Effector CD8-positive, alpha-beta T cell (primary cell): ENCODE measurements at regions not wholly inside any gene's neighbourhood (a gene's known extent, or its start where the extent isn't known, plus 50 kb on each side); places are given as distances from the start of the nearest gene placed in this dataset.

Experiments used
- DNase-seq: peaks from one replicate; lab custom pipeline; 2025; lab: John Stamatoyannopoulos, UW

DNA sequence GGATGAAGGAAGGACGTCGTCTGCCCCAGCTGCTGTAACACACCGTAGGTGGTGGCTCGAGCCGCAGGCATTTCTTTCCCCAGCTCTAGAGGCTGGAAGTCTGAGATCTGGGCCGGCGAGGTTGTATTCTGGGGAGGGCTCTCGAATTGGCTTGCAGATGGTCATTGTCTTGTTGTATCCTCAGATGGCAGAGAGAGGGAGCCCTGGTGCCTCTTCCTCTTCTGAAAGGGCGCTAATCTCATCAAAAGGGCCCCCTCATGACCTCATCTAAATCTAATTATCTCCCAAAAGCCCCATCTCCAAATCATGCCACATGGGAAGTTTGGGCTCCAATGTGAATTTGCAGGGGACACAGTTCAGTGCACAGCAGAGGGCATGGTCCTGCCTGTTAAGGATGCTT lies 109.0 kb downstream of the SIK1 start:
- DNase-seq: no peak

DNA sequence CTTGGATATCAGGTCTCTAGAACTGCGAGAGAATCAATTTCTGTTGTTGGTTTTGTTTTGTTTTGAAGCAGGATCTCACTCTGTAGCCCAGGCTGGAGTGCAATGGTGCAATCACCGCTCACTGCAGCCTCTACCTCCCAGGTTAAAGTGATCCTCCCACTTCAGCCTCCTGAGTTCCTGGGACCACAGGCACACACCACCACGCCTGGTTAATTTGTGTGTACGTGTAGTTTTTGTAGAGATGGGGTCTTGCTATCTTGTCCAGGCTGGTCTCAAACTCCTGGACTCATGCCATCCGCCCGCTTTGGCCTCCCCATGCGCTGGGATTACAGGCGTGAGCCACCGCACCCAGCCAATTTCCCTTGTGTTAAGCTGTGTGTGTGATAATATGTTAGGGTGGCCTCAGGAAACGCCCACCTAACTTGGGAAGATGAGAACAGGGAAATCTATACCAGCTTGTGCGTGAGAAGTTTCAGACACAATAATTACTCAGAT lies 109.6 kb downstream of the SIK1 start:
- DNase-seq: no peak

DNA sequence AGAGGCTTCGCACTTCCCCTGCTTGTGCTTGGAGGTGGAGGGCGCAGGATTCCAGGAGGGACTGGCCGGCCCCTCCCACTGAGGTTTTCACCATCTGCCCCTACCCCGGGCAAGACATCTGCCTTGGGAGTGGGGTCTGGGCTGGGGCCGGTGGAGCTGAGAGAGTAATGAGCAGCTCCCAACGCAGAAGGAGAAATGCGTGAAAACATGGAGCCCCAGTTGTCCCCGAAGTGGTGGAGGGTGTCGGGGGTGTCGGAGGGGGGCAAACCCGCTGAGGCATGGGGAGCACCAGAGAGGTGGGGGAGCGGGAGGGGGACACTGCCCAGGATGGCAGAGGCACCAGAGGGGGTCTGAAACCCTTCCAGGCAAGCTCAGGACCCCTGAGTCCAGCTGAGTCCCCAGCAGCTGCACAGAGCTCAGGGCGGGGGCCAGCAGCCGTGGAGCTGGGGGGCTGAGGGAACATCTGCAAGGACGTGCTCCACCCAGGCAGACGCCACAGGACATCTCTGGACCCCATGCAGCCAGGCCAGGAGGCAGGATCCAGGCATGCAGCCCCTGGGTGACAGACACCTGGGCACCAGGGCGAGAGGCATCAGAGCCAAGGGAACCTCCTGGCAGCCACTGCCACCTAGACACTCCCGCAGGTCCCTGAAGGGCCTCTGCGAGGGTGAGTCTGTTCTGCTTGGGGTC lies 110.6 kb downstream of the SIK1 start:
- DNase-seq: no peak

DNA sequence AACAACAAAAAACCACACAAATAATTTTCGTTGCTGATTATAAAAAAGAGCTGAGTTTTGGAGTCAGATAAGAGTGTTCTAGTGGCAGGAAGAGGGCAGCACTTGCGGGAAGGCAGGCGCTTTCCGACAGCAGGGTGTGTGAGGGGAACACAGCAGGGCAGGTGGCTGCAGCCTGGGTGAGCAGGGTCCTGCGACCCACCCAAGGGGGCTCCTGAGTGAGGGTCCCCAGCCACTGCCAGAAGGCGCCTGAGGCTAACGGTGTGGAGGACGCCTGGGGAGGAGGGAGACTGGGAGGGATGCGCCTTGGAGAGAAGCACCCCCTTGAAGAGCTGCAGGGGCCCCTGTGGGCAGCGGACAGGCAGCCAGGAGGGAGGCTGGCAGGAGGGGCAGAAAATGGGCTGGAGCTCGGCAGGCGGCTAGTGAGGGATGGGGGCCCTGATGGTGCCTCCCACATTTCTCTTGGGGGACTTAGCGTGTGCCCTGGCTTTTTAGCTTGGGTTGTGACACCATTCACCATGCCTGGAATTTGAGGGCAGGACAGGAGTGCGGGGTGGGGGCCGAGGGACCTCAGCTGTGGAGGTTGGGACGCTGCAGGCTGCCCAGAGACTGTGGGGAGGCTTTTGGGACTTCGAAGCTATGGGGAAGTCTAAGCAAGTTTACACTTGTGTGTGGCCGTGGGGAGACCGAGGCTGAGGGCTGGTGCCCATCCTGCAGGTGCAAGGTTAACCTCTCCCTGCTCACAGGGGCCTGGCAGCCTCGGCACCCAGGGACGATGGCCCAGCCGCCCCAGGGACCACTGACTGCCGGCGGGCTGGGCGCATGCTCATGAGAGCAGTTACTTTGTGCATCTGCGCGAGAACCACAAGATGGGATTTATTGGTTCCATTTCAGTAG lies 111.4 kb downstream of the SIK1 start:
- DNase-seq: no peak

DNA sequence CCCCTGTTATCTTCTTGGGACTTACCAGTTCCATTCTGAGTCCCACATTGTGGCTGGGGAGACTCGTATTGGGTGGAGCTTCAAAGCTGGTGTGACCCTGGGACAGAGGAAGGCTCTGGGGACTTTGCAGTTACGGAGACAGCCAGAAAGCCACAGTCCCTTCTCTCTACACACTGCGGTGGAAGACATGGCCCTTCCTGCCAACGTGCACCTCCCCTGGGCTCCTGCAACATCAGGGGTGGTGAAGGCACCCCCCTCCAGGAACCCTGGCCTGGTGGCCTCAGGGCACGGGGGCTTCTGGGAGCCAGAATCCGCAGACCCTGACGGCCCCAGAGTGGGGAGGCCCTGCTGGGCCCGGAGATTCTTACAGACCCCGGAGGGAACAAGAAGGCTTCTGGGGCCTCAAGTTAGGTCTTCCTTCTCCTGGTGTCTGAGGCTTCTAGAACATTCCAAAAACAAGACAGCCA lies 113.0 kb downstream of the SIK1 start:
- DNase-seq: no peak

DNA sequence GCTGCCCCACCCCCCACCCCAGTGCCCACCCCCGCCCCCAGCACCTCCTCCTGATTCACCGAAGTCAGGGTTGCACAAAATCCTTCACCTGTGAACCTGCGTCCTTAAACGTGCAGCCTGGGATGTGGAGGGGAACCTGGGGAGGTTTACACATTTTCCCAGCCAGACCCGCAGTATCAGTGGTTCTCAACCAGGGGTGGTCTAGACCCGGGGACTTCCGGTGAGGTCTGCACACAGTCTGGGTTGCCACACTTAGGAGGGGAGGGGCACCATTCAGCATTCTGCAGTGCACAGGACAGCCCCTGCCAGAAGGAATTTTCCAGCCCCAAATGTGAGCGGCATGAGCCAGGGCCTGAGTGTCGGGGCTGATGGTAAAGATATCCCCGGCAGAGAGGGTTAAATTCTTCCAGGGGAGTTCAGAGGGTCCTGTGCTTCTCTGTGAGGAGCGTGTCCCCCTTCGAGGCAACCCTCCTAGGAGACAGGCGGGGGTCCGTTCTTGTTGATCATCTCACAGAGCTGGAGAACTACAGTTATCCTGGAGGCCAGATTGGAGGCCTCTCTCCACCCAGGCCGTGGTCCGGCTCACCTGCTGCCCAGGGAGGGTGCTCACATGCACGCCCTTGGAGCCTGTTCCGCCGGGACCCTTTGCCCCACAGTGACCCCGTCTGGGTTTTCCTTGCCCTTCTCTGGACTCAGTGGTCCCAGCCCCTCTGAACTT lies 113.6 kb downstream of the SIK1 start:
- no peak for DNase-seq

DNA sequence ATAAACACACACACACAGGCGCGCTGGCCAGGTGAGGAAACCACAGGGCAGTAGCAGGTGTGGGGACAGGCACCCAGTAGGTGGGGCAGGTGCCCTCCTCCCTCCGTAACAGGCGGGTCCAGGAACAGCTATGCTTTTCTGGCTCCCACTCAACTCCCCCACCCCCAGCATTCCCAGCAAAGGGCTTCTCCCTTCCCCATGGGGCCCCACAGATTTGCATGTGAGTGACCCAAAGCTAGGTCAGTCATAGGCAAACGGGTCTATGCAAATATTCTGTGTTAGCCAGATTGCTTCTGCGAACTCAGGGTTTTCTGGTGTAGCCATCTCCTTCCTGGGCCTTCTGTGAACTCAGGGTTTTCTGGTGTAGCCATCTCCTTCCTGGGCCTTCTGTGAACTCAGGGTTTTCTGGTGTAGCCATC lies 114.2 kb downstream of the SIK1 start:
- no peak for DNase-seq

DNA sequence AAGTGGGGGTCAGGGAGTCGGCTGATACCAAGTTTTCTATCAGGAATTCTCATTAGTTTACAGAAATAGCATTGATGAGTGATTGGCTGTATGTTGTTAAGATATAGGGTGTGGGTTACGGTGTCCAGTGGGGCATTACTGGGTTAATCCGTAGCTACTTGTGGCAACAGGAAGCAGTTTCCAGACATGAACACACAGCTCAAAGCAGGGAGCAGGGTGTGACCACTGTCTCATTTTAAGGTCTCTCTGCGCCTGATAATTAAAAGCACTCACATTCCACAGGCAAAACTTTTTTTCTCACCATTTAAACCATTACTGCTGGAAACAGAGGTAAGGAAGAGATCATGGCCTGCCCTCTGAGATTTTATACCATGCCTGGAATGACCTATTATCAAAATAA lies 114.9 kb downstream of the SIK1 start:
- DNase-seq: no peak

DNA sequence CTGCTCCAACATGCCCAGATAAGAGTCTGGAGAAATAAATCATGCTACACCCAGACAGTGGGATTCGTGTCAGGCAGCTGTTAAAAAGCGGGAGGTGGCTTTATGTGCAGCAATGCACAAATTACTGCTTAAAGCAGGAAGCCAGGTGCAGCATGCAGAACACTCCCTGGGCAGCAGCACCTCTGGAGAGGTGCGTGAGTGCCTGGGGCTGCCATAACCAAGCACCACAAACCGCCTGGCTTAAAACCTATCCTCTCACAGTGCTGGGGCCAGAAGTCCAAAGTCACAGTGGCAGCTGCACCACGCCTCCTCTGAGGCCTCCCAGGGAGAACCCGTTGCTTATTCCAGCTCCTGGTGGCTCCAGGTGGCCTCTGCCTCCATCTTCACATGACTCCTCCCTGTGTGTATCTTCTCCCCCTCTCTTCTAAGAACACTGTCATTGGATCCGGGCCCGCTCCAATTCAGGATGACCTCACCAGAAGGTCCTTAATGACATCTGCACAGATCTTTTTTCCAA lies 115.6 kb downstream of the SIK1 start:
- no peak for DNase-seq

DNA sequence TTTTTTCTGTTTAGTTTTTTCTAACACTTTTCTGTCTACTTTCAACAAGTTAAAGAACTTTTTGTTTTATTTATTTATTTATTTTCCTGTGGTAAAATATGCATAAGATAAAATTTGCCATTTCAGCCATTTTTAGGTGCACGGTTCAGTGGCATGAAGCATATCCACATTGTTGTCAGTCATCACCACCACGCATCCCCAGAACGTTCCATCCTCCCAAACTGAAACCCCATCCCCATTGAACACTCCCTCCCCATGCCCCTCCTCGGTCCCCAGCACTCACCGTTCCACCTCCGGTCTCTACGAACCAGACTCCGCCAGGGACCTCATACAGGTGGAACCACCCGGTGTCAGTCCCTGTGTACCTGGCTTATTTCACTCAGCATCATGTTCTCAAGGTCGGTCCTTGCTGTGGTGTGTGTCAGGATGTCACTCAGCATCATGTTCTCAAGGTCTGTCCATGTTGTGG lies 118.1 kb downstream of the SIK1 start:
- no peak for DNase-seq

DNA sequence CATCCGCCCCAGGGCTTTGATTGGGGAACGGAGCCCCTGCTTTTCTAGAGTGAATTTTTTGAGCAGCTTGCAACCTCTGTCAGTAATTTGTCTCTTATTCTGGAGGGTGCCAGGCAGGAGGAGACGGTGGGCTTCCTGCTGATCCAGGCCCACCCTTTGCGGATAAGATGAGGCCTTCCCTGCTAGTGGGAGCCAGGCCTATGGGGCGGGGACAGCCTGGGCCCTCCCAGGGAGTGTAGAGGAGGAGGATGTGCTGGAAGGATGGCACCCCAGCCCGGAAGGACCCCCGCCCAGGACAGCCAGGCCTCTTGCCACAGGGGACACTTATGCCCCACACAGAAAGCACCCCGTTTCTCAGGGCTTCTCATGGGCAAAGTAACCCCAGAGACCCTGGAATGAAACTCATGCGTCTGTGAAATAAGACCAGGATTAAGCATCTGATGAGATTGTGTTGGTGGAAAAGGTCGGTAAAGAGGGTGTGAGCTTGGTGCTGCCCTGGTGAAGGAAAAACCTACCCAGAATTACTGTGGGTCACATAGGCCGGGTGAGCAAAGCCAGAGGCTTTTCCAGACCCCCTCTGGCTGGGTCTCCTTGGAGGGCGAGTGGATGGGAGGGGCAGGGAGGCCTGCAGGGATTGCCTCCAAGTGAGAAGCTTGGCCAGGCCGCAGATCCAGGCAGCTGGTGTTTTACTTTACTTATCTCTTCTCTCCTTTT lies 118.7 kb downstream of the SIK1 start:
- DNase-seq: no peak

DNA sequence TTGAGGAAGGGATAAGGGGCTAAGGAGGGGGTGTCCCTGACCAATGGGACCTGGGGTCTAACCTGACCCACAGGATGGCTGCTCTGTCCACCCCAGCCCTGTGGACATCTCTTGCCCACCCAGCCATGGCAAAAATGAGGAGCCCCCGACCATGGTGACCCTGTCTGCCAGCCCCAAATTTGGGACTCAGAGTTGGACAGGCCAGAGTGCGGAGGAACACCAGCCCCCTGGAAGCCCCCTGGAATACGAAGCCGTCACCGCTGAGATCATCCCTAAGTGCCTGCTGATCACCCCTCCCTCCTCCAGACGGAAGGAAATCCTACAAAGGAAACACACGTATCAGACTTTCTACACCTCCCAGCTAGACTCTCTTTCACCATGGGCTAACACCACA lies 119.3 kb downstream of the SIK1 start:
- DNase-seq: no peak

DNA sequence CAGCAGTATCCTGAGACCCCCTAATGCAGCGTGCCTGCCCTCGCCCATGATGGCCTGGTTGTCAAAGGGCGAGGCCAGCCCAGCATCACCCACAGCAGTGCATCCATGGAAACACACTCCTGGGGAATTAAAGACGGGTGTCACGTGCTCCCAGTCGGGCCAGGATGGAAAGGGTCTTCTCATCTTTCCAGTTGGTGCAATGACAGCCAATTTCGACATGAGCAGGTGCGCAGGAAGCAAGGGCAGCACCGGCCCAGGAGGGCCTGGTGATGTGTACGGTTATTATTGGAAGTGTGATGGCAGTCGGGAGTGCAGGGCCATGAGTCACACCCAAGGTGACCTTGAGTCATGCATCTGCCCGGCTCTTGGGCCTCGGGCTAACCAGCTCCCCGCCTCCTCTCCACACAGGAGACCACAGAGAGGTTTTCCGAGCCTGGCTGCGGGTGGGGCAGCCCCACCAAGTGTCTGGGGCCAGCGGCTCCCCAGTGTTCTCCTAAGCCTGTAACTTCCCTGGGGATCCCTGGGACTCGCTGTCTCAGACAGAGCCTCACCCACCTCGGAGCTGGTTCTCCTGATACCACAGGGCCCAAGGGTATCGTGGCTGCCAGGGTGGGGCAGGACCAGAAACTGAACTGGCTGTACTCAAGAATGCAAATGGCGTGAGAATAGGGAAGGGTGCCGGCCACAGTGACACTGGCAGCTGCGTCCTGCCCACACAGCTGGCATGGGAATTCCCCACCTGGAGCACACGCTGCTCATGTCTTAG lies 119.8 kb downstream of the SIK1 start:
- no peak for DNase-seq

DNA sequence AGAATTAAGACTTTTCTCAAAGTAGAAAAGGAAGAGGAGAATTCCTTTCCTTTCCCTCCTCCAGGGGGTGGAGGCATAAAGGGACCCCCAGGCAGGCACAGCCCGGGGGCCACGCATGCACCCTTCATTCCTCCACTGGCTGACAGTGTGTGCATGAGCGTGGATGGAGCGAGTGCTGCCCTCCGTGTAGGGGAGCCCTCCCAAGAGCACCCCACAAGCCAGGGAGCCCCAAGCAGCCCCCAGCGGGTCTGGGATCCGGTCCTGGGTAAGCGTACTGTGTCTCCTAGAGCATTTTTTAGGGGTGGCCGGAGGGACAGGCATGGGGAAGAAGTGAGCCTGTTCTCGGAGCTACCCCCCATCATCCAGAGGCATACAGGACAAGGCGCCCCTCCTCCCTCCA lies 120.5 kb downstream of the SIK1 start:
- DNase-seq: no peak

DNA sequence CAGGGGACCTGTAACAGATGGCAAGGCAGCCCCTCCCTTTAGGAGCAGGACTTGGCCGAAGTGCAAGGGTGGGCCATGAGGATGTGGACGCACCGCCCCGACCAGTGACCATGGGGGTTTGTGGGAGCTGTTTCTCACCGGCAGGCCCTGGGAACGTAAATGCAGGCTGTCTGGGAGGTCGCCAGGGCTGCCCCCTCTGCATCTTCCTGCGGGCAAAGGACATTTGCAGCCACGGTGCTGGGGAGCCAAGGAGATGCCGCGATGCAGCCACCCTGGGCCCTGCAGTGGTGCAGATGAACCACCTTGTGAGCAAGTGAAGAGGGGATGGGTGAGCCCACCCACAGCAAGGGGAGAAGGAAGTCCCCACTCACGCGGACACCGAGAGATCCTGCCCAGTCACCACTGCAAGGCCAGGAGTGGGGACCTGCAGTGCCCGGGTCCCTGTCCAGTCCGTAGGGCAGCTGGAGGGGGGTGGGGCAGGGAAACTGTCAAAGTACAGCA lies 121.1 kb downstream of the SIK1 start:
- no peak for DNase-seq

DNA sequence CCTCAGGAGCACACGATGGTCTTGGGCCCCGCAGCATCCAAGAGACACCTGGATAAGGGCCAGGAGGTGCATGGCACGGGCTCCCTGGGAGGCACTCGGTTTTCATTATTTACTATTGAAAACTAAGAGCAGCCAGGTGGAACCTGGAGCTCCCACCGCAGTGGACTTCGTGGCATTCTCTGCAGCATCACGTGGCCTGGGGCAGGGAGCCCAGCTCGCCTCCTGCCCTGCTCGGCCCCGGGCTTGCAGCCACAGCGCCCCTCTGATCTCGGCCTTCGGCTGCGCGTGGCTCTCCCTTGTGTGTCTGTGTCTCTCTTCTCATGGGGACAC lies 121.6 kb downstream of the SIK1 start:
- no peak for DNase-seq

DNA sequence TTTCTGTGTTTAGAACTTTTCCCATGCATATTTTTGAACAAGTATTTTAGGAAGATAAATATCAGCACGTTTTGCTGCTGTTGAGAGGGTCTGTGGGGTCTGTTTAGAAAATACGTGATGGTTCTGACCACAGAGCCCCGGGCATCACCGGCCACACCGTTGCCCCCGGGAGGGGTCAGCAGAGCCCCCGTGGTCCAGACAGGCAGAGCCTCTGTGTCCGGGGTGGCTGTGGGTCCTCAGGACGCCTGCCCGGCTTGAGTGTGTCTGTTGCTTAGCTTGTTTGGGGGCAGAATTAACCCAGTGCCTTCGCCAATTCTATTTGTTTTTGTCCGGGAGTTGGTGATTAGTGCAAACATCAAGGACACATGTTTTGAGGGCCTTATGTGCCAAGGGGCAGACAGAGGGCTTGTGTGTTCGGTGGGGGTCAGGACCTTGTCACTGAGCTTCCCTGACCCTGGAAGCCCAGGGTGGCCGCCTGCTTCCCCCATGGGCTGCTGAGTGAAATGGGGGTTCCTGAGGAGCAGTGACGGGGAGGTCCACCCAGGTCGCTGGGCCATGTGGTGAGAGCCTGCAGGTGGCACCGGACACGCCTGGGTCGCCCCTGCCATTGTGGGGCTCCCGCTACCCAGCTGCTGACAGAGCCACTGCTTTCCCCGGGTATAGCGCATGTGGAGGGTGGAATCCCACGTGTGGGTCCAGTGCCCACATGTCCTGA lies 122.2 kb downstream of the SIK1 start:
- no peak for DNase-seq

DNA sequence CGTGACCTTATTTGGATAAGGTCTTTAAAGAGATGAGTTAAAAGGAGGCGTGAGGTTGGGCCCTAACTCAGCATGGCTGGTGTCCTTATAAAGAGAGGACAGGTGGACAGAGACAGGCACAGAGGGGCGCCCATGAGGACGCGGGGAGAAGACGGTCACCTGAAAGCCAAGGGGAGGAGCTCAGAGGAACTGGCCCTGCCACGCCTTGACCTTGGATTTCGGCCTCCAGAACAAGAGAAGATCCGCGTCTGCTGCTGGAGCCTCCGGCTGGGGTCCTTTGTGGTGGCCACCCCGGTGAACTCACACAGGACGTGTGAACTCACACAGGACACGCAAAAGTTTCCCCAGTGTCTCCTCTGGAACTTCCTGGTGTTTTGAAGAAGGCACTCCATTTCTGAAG lies 122.7 kb downstream of the SIK1 start:
- DNase-seq: no peak

DNA sequence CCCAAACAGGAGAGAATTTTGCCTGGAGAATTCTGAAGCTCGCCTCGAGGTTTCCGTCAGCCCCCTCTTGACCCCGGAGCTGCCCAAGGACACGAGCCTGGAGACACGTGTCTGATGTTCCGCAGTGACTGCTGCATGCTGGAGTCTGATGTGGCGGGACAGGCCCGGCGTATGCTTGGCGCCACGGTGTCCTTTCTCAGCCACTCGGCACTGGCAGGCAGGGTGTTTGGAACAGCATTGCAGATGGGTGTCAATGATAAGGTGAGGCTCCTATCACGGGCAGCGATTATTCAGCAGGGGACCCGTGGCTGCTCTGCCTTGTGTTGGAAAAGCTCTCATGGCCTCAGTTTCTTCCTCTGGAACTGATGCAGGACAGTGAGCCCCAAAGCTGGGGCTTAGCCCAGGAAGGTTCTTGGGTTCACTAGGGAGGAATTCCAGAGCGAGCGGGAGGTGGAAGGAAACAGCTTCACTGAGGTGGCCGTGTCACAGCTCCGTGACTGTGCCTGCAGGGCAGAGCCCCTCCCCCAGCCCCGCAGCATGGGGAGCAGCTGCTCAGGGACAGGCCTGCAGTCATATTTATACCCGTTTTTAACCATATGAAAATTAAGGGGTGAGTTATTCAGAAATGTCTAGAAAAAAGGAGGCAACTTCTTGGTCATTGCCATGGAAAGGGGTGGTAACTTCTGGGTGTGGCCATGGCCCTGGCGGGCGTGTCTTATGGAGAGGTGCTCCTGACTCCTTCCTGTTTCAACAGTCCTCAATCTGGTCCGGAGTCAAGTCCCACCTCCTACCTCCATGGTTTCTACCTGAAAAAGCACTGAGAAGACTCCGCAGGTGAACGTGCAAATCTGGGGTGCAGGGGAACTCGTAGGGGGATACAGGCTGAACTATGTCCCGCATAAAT lies 123.4 kb downstream of the SIK1 start:
- no peak for DNase-seq
